Keratinocyte (primary cell): ENCODE measurements at regions not wholly inside any gene's neighbourhood (a gene's known extent, or its start where the extent isn't known, plus 50 kb on each side); places are given as distances from the start of the nearest gene placed in this dataset.

ENCODE experiments used
- DNase-seq: peaks from one replicate; pipeline ENCODE4 v3.0.0-alpha.2; 2011; ENCODE audit warnings: low read depth, missing footprints, low spot score
- FAIRE-seq: peaks from 2 replicates; lab custom pipeline; 2011; peaks lifted over from hg19 to GRCh38; lab: Jason Lieb, UNC
- H2AFZ ChIP-seq: 2 replicates; pipeline ENCODE4 v1.6.0; 2012; ENCODE audit warnings: low read length, control low read depth, inconsistent platforms; ENCODE audit not compliant: control insufficient read depth
- H3K27ac ChIP-seq: 2 replicates; pipeline ENCODE4 v1.5.1; 2011; ENCODE audit warnings: low read length; ENCODE audit not compliant: control insufficient read depth, insufficient read depth
- H3K27me3 ChIP-seq: 3 replicates; pipeline ENCODE4 v1.6.0; 2011; ENCODE audit warnings: low read length; ENCODE audit not compliant: control insufficient read depth, insufficient read depth; ENCODE audit errors: extremely low read depth
- H3K36me3 ChIP-seq, 2 experiments: 2 replicates in 1 of 2; 3 replicates in 1 of 2; pipeline ENCODE4 v1.5.1; 2011; ENCODE audit warnings: low read length in 2 of 2, mild to moderate bottlenecking in 1 of 2; ENCODE audit not compliant: control insufficient read depth in 2 of 2, insufficient read depth in 2 of 2; ENCODE audit errors: extremely low read depth in 1 of 2
- H3K4me1 ChIP-seq: 3 replicates; pipeline ENCODE4 v1.5.1; 2011; ENCODE audit warnings: low read length; ENCODE audit not compliant: control insufficient read depth, insufficient read depth; ENCODE audit errors: extremely low read depth
- H3K4me2 ChIP-seq: 3 replicates; pipeline ENCODE4 v1.6.0; 2011; ENCODE audit warnings: low read depth, low read length; ENCODE audit not compliant: control insufficient read depth, insufficient read depth; ENCODE audit errors: extremely low read depth
- H3K4me3 ChIP-seq, 3 experiments: fragments of 200-600 bp in 1 of 3; sonication (generic) in 1 of 3; 2 replicates in 2 of 3; 3 replicates in 1 of 3; pipeline ENCODE4 v1.5.1; 2011 to 2016; ENCODE audit warnings: low read length in 3 of 3, mild to moderate bottlenecking in 3 of 3, control low read depth in 2 of 3, inconsistent platforms in 1 of 3, low read depth in 1 of 3, mixed read lengths in 1 of 3, mixed run types in 1 of 3, moderate library complexity in 1 of 3; ENCODE audit not compliant: control insufficient read depth in 2 of 3, insufficient read depth in 2 of 3; ENCODE audit errors: extremely low read depth in 1 of 3
- H3K79me2 ChIP-seq: 2 replicates; pipeline ENCODE4 v1.6.0; 2012; ENCODE audit warnings: low read length; ENCODE audit not compliant: control insufficient read depth, insufficient read depth
- H3K9ac ChIP-seq: 3 replicates; pipeline ENCODE4 v1.6.0; 2011; ENCODE audit warnings: low read length; ENCODE audit not compliant: control insufficient read depth, insufficient read depth; ENCODE audit errors: extremely low read depth
- H3K9me1 ChIP-seq: 3 replicates; pipeline ENCODE4 v1.6.0; 2011; ENCODE audit warnings: low read length; ENCODE audit not compliant: control insufficient read depth, insufficient read depth; ENCODE audit errors: extremely low read depth
- H3K9me3 ChIP-seq: 2 replicates; pipeline ENCODE4 v1.5.1; 2012; ENCODE audit warnings: low read depth, low read length; ENCODE audit not compliant: control insufficient read depth
- H4K20me1 ChIP-seq: 3 replicates; pipeline ENCODE4 v1.6.0; 2011; ENCODE audit warnings: low read length; ENCODE audit not compliant: control insufficient read depth, insufficient read depth; ENCODE audit errors: extremely low read depth
- EZH2 ChIP-seq: IDR thresholded peaks from one replicate; pipeline ENCODE4 v1.6.1; 2012; ENCODE audit warnings: inconsistent platforms, mild to moderate bottlenecking, low read length, moderate library complexity
- dilution Hi-C: fragments of 300-500 bp; cut with MboI; formaldehyde crosslinking; loops from one replicate; pipeline ENCODE4 v1.7.0; 2020; ENCODE audit warnings: low sequenced_read_pairs; ENCODE audit not compliant: extremely low pct_ligation_motif_present
- TF ChIP-seq, protein P1 (sequence below), 3 experiments: IDR thresholded peaks in 1 of 3; conservative IDR thresholded peaks in 1 of 3; optimal IDR thresholded peaks in 1 of 3; 2 replicates in 2 of 3; 3 replicates in 1 of 3; pipeline versions ENCODE3 to v1.5.1; 2011; ENCODE audit warnings: low read length in 3 of 3, mild to moderate bottlenecking in 3 of 3, moderate library complexity in 2 of 3, control low read depth in 1 of 3, inconsistent platforms in 1 of 3; ENCODE audit not compliant: insufficient read depth in 2 of 3; ENCODE audit errors: extremely low read depth in 1 of 3

DNA sequence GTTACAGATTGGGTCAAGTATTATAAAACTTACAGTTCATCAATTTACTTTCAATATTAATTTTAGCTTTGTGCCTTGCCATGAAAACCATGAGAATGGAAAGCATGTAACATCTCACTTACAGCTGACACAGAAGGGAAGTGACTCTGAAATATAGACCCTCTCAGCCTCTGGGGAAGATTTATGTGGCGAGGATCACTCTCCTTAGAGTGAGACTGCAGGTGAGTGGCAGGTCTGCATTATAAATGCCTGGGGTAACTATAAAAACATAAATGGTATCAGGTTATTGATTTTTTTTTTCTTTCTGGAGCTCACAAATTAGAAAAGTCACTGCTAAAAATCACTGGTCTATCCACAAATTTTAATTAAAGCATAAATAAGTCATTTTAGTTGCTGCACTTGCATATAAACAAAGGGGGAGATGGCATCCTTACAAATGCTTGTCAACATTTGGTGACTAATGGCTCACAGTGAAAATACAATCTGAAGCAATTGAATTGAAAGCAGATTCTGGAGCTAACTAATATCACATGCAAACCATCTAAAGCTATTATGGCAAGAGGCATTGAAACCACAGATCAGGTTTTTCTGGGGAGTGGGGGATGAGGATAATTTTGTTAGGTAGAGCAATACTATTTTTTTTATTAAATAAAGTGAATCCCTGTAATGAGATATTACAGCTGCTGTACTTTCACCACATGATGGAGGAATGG, 200.9 kb downstream of the TM2D1 start:
- Histone ChIP-seq H3K4me3 (no peak overlapping the region), H3K9me1 (no peaks in the 10 kb centered on the region), H3K27me3 (no peaks in the 10 kb centered on the region), H3K9me3 (no peaks in the 10 kb centered on the region), H3K36me3 (no peaks in the 10 kb centered on the region), H4K20me1 (no peaks in the 10 kb centered on the region), H3K27ac (no peak overlapping the region), H3K79me2 (no peaks in the 10 kb centered on the region), H3K9ac (no peak overlapping the region), H3K4me1 (peaks cover 10% of the 10 kb centered on the region), H2AFZ (no peak overlapping the region), H3K4me2 (no peak overlapping the region)
- DNase-seq: no peak
- FAIRE-seq: no peak
- TF ChIP-seq, protein P1, sequence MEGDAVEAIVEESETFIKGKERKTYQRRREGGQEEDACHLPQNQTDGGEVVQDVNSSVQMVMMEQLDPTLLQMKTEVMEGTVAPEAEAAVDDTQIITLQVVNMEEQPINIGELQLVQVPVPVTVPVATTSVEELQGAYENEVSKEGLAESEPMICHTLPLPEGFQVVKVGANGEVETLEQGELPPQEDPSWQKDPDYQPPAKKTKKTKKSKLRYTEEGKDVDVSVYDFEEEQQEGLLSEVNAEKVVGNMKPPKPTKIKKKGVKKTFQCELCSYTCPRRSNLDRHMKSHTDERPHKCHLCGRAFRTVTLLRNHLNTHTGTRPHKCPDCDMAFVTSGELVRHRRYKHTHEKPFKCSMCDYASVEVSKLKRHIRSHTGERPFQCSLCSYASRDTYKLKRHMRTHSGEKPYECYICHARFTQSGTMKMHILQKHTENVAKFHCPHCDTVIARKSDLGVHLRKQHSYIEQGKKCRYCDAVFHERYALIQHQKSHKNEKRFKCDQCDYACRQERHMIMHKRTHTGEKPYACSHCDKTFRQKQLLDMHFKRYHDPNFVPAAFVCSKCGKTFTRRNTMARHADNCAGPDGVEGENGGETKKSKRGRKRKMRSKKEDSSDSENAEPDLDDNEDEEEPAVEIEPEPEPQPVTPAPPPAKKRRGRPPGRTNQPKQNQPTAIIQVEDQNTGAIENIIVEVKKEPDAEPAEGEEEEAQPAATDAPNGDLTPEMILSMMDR (optimal IDR thresholded peaks at IDR 0.05 in 1 of 3, IDR thresholded peaks at IDR 0.05 in 1 of 3, conservative IDR thresholded peaks at IDR 0.05 in 1 of 3; ENCODE audit: extremely low read depth in 1 of 3, insufficient read depth in 2 of 3, low read length in 3 of 3): no peak
- no peak for TF ChIP-seq EZH2
- dilution Hi-C loops: no loop called here

DNA sequence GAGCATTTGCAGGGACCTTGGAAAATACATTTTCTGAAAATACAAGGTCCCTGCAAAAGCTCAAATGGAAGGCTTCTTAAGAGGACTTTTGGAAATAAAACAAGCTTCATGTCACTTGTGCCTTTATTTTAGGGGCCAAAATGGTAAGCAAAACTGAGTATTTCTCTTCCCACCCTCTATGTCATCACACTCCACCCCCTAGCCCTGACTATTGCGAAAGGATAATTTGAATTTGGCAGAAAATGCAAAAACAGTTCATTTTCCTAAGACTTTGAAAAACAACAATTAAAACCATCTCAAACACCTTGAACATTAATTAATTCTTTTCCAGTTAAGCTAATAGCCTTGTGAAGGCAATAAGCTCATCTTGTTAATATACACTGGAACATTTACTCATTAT, 201.7 kb downstream of the TM2D1 start:
- H3K79me2 ChIP-seq: no peaks in the 10 kb centered on the region
- dilution Hi-C loops: no loop called here
- no peaks in the 10 kb centered on the region for H3K27me3 ChIP-seq
- H3K4me3 ChIP-seq: no peak overlapping the region
- no peak overlapping the region for H3K27ac ChIP-seq
- no peaks in the 10 kb centered on the region for H3K36me3 ChIP-seq
- no peak overlapping the region for H3K4me2 ChIP-seq
- no peak for FAIRE-seq
- no peak for DNase-seq
- H3K9ac ChIP-seq: no peak overlapping the region
- TF ChIP-seq, protein P1 (optimal IDR thresholded peaks at IDR 0.05 in 1 of 3, IDR thresholded peaks at IDR 0.05 in 1 of 3, conservative IDR thresholded peaks at IDR 0.05 in 1 of 3; ENCODE audit: extremely low read depth in 1 of 3, insufficient read depth in 2 of 3, low read length in 3 of 3): no peak
- no peak for TF ChIP-seq EZH2
- no peaks in the 10 kb centered on the region for H4K20me1 ChIP-seq
- H2AFZ ChIP-seq: no peak overlapping the region
- H3K9me3 ChIP-seq: no peaks in the 10 kb centered on the region
- no peaks in the 10 kb centered on the region for H3K9me1 ChIP-seq
- H3K4me1 ChIP-seq: peaks cover 16% of the 10 kb centered on the region
